Smooth muscle cell (in vitro differentiated cells): ENCODE measurements at regions not wholly inside any gene's neighbourhood (a gene's known extent, or its start where the extent isn't known, plus 50 kb on each side); places are given as distances from the start of the nearest gene placed in this dataset.

Experiments
- DNase-seq: peaks from one replicate; lab custom pipeline; 2025; ENCODE audit not compliant: unreplicated experiment; lab: John Stamatoyannopoulos, UW
- H2AFZ ChIP-seq: fragments of 200-600 bp; sonication (generic); 2 replicates; pipeline ENCODE4 v1.6.0; 2016; ENCODE audit warnings: antibody characterized with exemption, low read depth, mild to moderate bottlenecking
- H3F3A ChIP-seq: fragments of 200-600 bp; sonication (generic); 2 replicates; pipeline ENCODE4 v1.6.0; 2017; ENCODE audit warnings: antibody characterized with exemption, low read depth
- H3K27ac ChIP-seq: fragments of 200-600 bp; sonication (generic); 2 replicates; pipeline ENCODE4 v1.5.1; 2016; ENCODE audit warnings: low read depth, mild to moderate bottlenecking
- H3K27me3 ChIP-seq: fragments of 200-600 bp; sonication (generic); 2 replicates; pipeline ENCODE4 v1.6.1; 2016; ENCODE audit warnings: low read depth, mild to moderate bottlenecking
- H3K36me3 ChIP-seq: fragments of 200-600 bp; sonication (generic); 2 replicates; pipeline ENCODE4 v1.5.1; 2016; ENCODE audit warnings: low read depth
- H3K4me1 ChIP-seq: fragments of 200-600 bp; sonication (generic); 2 replicates; pipeline ENCODE4 v1.5.1; 2016; ENCODE audit warnings: low read depth
- H3K4me2 ChIP-seq: fragments of 200-600 bp; sonication (generic); 2 replicates; pipeline ENCODE4 v1.6.0; 2016; ENCODE audit warnings: mild to moderate bottlenecking
- H3K4me3 ChIP-seq: fragments of 200-600 bp; sonication (generic); 2 replicates; pipeline ENCODE4 v1.5.1; 2016; ENCODE audit warnings: mild to moderate bottlenecking
- H3K79me2 ChIP-seq: fragments of 200-600 bp; sonication (generic); 2 replicates; pipeline ENCODE4 v1.6.0; 2016; ENCODE audit warnings: low read depth, mild to moderate bottlenecking
- H3K9ac ChIP-seq: fragments of 200-600 bp; sonication (generic); 2 replicates; pipeline ENCODE4 v1.6.0; 2016; ENCODE audit warnings: low read depth
- H3K9me3 ChIP-seq: fragments of 200-600 bp; sonication (generic); replicated peaks from 2 replicates; pipeline ENCODE4 v1.5.1; 2016; ENCODE audit warnings: low read depth
- H4K20me1 ChIP-seq: fragments of 200-600 bp; sonication (generic); 2 replicates; pipeline ENCODE4 v1.6.0; 2016; ENCODE audit warnings: low read depth
- CTCF ChIP-seq: fragments of 200-600 bp; sonication (generic); IDR thresholded peaks from 2 replicates; pipeline ENCODE4 v1.5.1; 2017; ENCODE audit warnings: borderline replicate concordance, mild to moderate bottlenecking, antibody characterized with exemption; ENCODE audit not compliant: insufficient read depth, poor library complexity, severe bottlenecking
- WGBS: methylation state at CpG from one replicate; pipeline ENCODE4 v1.1.7; 2016; ENCODE audit warnings: low lambda C conversion rate; 5-methylcytosine and 5-hydroxymethylcytosine counted together

DNA sequence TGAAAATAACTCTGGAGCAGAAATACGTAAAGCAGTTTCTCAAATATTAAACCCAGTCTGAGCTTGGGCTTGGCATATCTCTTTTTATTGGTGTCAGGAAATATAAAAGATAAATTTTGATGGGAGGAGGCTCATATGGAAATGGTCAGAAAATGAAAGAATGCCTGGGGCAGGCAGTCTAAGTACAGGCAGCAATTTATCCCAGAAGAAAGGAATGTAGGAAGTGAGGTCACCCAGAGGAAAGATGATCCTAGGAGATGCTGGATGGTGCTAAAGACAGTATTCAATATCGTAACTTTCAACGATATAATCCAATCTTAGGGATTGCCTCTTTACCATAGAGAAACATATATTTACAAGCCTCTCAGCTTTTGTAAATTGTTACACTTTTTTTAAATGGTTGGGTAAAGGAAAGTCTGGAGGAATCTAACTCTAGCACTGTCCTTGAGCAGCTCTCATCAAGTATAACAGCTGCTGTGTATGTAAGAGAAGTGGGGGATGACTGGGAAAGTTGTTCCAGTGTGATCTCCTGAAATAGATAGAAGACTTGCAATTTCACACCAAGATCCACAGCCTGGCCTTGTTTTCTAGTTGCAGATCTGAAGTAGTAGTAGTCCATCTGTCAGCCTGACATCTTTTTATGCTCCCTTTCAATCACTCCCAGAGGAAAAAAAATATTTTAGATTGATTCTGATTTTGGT is 256.9 kb upstream of the SASH1 start:
- Histone ChIP-seq H4K20me1 (no peaks in the 10 kb centered on the region), H3K4me1 (no peaks in the 10 kb centered on the region), H3K27me3 (no peaks in the 10 kb centered on the region), H3K4me2 (peak overlapping the region; percentile 7), H3K36me3 (no peaks in the 10 kb centered on the region), H3F3A (no peaks in the 10 kb centered on the region), H3K9ac (no peak overlapping the region), H3K9me3 (no peaks in the 10 kb centered on the region), H2AFZ (no peak overlapping the region), H3K79me2 (no peaks in the 10 kb centered on the region), H3K4me3 (no peak overlapping the region), H3K27ac (peak overlapping the region; percentile 18)
- TF ChIP-seq CTCF = no peak
- DNase-seq = no peak
- WGBS = 47% methylated on average over 3 of the region's 3 CpGs

- DNase-seq = no peak
- H4K20me1 ChIP-seq = no peaks in the 10 kb centered on the region
- no peaks in the 10 kb centered on the region for H3F3A ChIP-seq
- H3K9ac ChIP-seq = no peak overlapping the region
- WGBS = 92% methylated on average over 1 of the region's 1 CpG
- no peak overlapping the region for H3K4me2 ChIP-seq
- no peaks in the 10 kb centered on the region for H3K79me2 ChIP-seq
- H3K27ac ChIP-seq = no peak overlapping the region
- no peaks in the 10 kb centered on the region for H3K4me1 ChIP-seq
- no peak overlapping the region for H2AFZ ChIP-seq
- no peak overlapping the region for H3K4me3 ChIP-seq
- no peaks in the 10 kb centered on the region for H3K36me3 ChIP-seq
- TF ChIP-seq CTCF = no peak
- no peaks in the 10 kb centered on the region for H3K9me3 ChIP-seq
- no peaks in the 10 kb centered on the region for H3K27me3 ChIP-seq
Observed at GRCh38 chr6:148086386-148086785, 256.3 kb upstream of the SASH1 start.

DNA sequence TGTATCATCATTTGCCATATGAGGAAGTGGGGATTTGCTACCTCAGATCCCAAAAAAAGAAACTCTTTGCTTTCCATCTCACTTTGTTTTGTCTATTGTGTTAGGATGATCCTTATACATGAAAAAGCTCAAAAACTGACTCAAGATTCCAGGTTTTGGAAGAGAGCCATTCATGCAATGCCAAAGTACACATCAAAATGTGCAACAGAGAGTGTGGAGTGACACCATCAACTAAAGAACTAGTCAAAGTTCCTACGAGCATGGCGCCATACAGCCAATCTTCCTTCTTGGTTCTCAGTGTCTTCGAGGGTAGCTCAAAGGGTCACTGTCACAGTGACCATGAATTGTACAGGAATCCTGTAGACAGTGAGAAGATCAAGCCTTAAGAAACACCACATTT is 255.8 kb upstream of the SASH1 start:
- Histone ChIP-seq H3K4me1 (no peaks in the 10 kb centered on the region), H3K27me3 (no peaks in the 10 kb centered on the region), H4K20me1 (no peaks in the 10 kb centered on the region), H3K4me2 (no peak overlapping the region), H3K4me3 (no peak overlapping the region), H3K79me2 (no peaks in the 10 kb centered on the region), H3K36me3 (no peaks in the 10 kb centered on the region), H3K9ac (no peak overlapping the region), H3F3A (no peaks in the 10 kb centered on the region), H2AFZ (no peak overlapping the region), H3K27ac (no peak overlapping the region), H3K9me3 (no peaks in the 10 kb centered on the region)
- no peak for TF ChIP-seq CTCF
- DNase-seq = no peak
- WGBS = 96% methylated on average over 3 of the region's 3 CpGs

- no peaks in the 10 kb centered on the region for H3K4me1 ChIP-seq
Observed at GRCh38 chr6:148087659-148088058, 255.0 kb upstream of the SASH1 start.

More at GRCh38 chr6:148087659-148088058, 255.0 kb upstream of the SASH1 start:
- no peaks in the 10 kb centered on the region for H3F3A ChIP-seq
- no peak for TF ChIP-seq CTCF
- H3K9me3 ChIP-seq = no peaks in the 10 kb centered on the region
- no peaks in the 10 kb centered on the region for H4K20me1 ChIP-seq
- no peak overlapping the region for H3K27ac ChIP-seq
- WGBS = 94% methylated on average over 3 of the region's 3 CpGs
- no peak overlapping the region for H3K9ac ChIP-seq
- peaks cover 3% of the 10 kb centered on the region for H3K36me3 ChIP-seq
- H3K27me3 ChIP-seq = no peaks in the 10 kb centered on the region
- H2AFZ ChIP-seq = no peak overlapping the region
- H3K4me3 ChIP-seq = no peak overlapping the region
- no peak for DNase-seq
- no peak overlapping the region for H3K4me2 ChIP-seq
- no peaks in the 10 kb centered on the region for H3K79me2 ChIP-seq
